Right cardiac atrium (tissue), 5 donors: ENCODE measurements at regions not wholly inside any gene's neighbourhood (a gene's known extent, or its start where the extent isn't known, plus 50 kb on each side); places are given as distances from the start of the nearest gene placed in this dataset.

Experiments used
- ATAC-seq, 2 donors: fragments of 200-7000 bp; cut with Tn5 transposase; one replicate each; pipeline versions ENCODE4 v1.8.0 to v1.9.1; 2020; ENCODE audit warnings: moderate library complexity in 2 of 2, mild to moderate bottlenecking in 1 of 2
- DNase-seq, 3 donors: peaks; one replicate each; pipeline ENCODE4 v3.0.0-alpha.2; 2020
- H3K27ac ChIP-seq: one replicate; pipeline ENCODE4 v1.5.1; 2013; ENCODE audit warnings: mild to moderate bottlenecking, low read length, control low read depth, moderate library complexity
- H3K27me3 ChIP-seq: one replicate; pipeline ENCODE4 v1.6.1; 2013; ENCODE audit not compliant: control insufficient read depth, insufficient read depth
- H3K4me1 ChIP-seq: one replicate; pipeline ENCODE4 v1.6.1; 2013; ENCODE audit warnings: low read length; ENCODE audit not compliant: control insufficient read depth, insufficient read depth
- H3K4me3 ChIP-seq: one replicate; pipeline ENCODE4 v1.5.1; 2013; ENCODE audit warnings: low read length, control low read depth
- H3K9me3 ChIP-seq: one replicate; pipeline ENCODE4 v1.6.1; 2013; ENCODE audit warnings: low read length; ENCODE audit not compliant: control insufficient read depth
- WGBS: extraction: QIAGEN DNeasy Blood & Tissue Kit; methylation state at CpG from one replicate; pipeline ENCODE4 v1.1.7; 2013; 5-methylcytosine and 5-hydroxymethylcytosine counted together
- intact Hi-C, 4 donors: fragments of 100-400 bp; cut with DNase I; formaldehyde crosslinking; loops; one replicate each; pipeline versions ENCODE4 v1.11.0 to v1.14.0; 2022 to 2023
- donor health status: healthy with polysubstance abuse.
- donor health status: DM: no; HTN: yes; CAD: no.
- donor health status: DM: no; HTN: no; CAD: no.
- donor health status: DM: no; HTN: yes; CAD: no; lungs with severe emphysema.
- donor health status: DM: yes; HTN: yes; CAD: no.

- Histone ChIP-seq H3K9me3 (no peaks in the 10 kb centered on the region), H3K4me3 (no peak overlapping the region), H3K4me1 (no peaks in the 10 kb centered on the region), H3K27me3 (no peaks in the 10 kb centered on the region), H3K27ac (no peak overlapping the region)
- intact Hi-C loops: no loop called here
- ATAC-seq: no peak
- DNase-seq: no peak
- WGBS: 74% methylated on average over 7 of the region's 7 CpGs
These were observed 91.3 kb upstream of the SLC35B3 start for GRCh38 chr6:8526624-8527023.

- Histone ChIP-seq H3K4me3 (no peak overlapping the region), H3K27me3 (no peaks in the 10 kb centered on the region), H3K27ac (no peak overlapping the region), H3K4me1 (no peaks in the 10 kb centered on the region), H3K9me3 (no peaks in the 10 kb centered on the region)
- no peak for DNase-seq
- no peak for ATAC-seq
- WGBS: 96% methylated on average over 1 of the region's 1 CpG
- intact Hi-C loops: no loop called here
These were observed 90.0 kb upstream of the SLC35B3 start for GRCh38 chr6:8525370-8525769.

- DNase-seq: no peak
- no peaks in the 10 kb centered on the region for H3K9me3 ChIP-seq
- no peaks in the 10 kb centered on the region for H3K27me3 ChIP-seq
- no peak for ATAC-seq
- intact Hi-C loops: no loop called here
- WGBS: 83% methylated on average over 1 of the region's 1 CpG
- H3K27ac ChIP-seq: no peak overlapping the region
- no peak overlapping the region for H3K4me3 ChIP-seq
- no peaks in the 10 kb centered on the region for H3K4me1 ChIP-seq
These were observed 77.8 kb upstream of the SLC35B3 start for GRCh38 chr6:8513174-8513573.

- Histone ChIP-seq H3K9me3 (no peaks in the 10 kb centered on the region), H3K27ac (no peak overlapping the region), H3K27me3 (no peaks in the 10 kb centered on the region), H3K4me3 (no peak overlapping the region), H3K4me1 (no peaks in the 10 kb centered on the region)
- intact Hi-C loops: no loop called here
- DNase-seq (no peak), ATAC-seq (no peak)
- WGBS: 81% methylated on average over 5 of the region's 5 CpGs
These were observed 71.9 kb upstream of the SLC35B3 start for GRCh38 chr6:8507286-8507685.

GRCh38 chr6:8506126-8506525 lies 70.8 kb upstream of the SLC35B3 start:
- DNase-seq (no peak), ATAC-seq (no peak)
- Histone ChIP-seq H3K9me3 (no peaks in the 10 kb centered on the region), H3K27me3 (no peaks in the 10 kb centered on the region), H3K4me1 (no peaks in the 10 kb centered on the region), H3K27ac (no peak overlapping the region), H3K4me3 (no peak overlapping the region)
- WGBS: 6% methylated on average over 1 of the region's 1 CpG
- intact Hi-C loops: no loop called here

- Histone ChIP-seq H3K9me3 (no peaks in the 10 kb centered on the region), H3K4me3 (no peak overlapping the region), H3K27ac (no peak overlapping the region), H3K27me3 (no peaks in the 10 kb centered on the region), H3K4me1 (no peaks in the 10 kb centered on the region)
- no peak for ATAC-seq
- WGBS: 46% methylated on average over 1 of the region's 1 CpG
- no peak for DNase-seq
- intact Hi-C loops: no loop called here
These were observed 64.2 kb upstream of the SLC35B3 start for GRCh38 chr6:8499540-8499939.

- WGBS: 87% methylated on average over 5 of the region's 5 CpGs
- Histone ChIP-seq H3K4me3 (no peak overlapping the region), H3K9me3 (no peaks in the 10 kb centered on the region), H3K27me3 (no peaks in the 10 kb centered on the region), H3K4me1 (no peaks in the 10 kb centered on the region), H3K27ac (no peak overlapping the region)
- ATAC-seq (no peak), DNase-seq (no peak)
- intact Hi-C loops: no loop called here
These were observed 59.4 kb upstream of the SLC35B3 start for GRCh38 chr6:8494730-8495129.

DNA sequence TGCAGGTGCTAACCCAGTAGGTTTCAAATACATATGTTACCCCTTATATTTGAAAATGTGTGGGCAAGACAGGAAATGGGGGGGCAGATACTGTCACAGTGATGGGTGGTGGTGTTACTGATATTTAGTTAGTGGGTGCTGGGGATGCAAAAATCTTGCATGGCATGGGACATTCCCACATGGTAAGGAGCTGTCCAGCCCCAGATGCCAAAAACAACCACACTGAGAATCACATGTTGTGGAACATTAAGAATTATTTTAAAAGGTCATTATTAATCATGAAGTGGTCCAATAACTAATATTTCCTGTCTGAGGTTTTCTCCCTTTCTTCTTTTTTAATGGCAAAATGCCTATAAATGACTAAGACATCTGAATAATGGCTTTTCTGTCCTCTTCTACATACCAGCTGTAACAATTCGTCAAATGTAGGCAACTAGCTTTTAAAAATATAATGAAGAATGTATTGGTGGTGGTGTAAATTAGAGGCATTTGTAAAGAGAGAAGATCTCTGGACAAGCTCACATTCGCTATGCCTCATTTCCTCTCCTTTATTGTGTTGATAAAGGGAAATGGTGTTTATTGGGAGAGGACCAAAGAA lies 57.3 kb upstream of the SLC35B3 start:
- H3K4me3 ChIP-seq: no peak overlapping the region
- intact Hi-C loops: no loop called here
- 65% methylated on average over 2 of the region's 2 CpGs for WGBS

More for the DNA sequence above, 57.3 kb upstream of the SLC35B3 start:
- no peaks in the 10 kb centered on the region for H3K27me3 ChIP-seq
- ATAC-seq (no peak), DNase-seq (no peak)
- H3K4me1 ChIP-seq: no peaks in the 10 kb centered on the region
- no peaks in the 10 kb centered on the region for H3K9me3 ChIP-seq
- no peak overlapping the region for H3K27ac ChIP-seq
